Coronary artery (tissue), 2 donors: ENCODE measurements at regions not wholly inside any gene's neighbourhood (a gene's known extent, or its start where the extent isn't known, plus 50 kb on each side); places are given as distances from the start of the nearest gene placed in this dataset.

Experiments used
- DNase-seq: peaks from one replicate; pipeline ENCODE4 v3.0.0-alpha.2; 2017; ENCODE audit warnings: low spot score
- H3K27ac ChIP-seq, 2 donors: fragments of 200-600 bp; sonication (generic); one replicate each; pipeline ENCODE4 v1.5.1; 2016 to 2019
- H3K4me3 ChIP-seq: fragments of 200-600 bp; sonication (generic); 2 replicates; pipeline ENCODE4 v1.5.1; 2016; ENCODE audit warnings: mild to moderate bottlenecking, moderate library complexity
- CTCF ChIP-seq: fragments of 200-600 bp; sonication (generic); IDR thresholded peaks from one replicate; pipeline ENCODE4 v1.5.1; 2019; ENCODE audit warnings: antibody characterized with exemption

GRCh38 chr1:170789063-170789462 is 125.1 kb downstream of the PRRX1 start:
- no peak overlapping the region for H3K27ac ChIP-seq
- no peak overlapping the region for H3K4me3 ChIP-seq
- no peak for DNase-seq
- TF ChIP-seq CTCF, result no peak

GRCh38 chr1:170790175-170790574 is 126.2 kb downstream of the PRRX1 start:
- Histone ChIP-seq H3K27ac (peak overlapping the region in 1 of 2 donors; percentile 29), H3K4me3 (no peak overlapping the region)
- TF ChIP-seq CTCF, result no peak
- DNase-seq, result no peak

GRCh38 chr1:170790651-170791071 is 126.7 kb downstream of the PRRX1 start:
- no peak for TF ChIP-seq CTCF
- Histone ChIP-seq H3K27ac (peak overlapping the region in 1 of 2 donors; percentile 29), H3K4me3 (no peak overlapping the region)
- DNase-seq, result no peak

- no peak for DNase-seq
- Histone ChIP-seq H3K4me3 (no peak overlapping the region), H3K27ac (no peak overlapping the region)
- TF ChIP-seq CTCF, result no peak
Measured at GRCh38 chr1:170791941-170792340, 128.0 kb downstream of the PRRX1 start.

- TF ChIP-seq CTCF, result no peak
Measured at GRCh38 chr1:170800265-170800664, 135.1 kb upstream of the MROH9 start.

GRCh38 chr1:170800812-170801211 is 134.5 kb upstream of the MROH9 start:
- no peak for DNase-seq
- no peak for TF ChIP-seq CTCF

More at GRCh38 chr1:170800265-170800664, 135.1 kb upstream of the MROH9 start:
- no peak for DNase-seq
- Histone ChIP-seq H3K4me3 (no peak overlapping the region), H3K27ac (no peak overlapping the region)

GRCh38 chr1:170803711-170804110 is 131.6 kb upstream of the MROH9 start:
- DNase-seq, result no peak
- no peak overlapping the region for H3K4me3 ChIP-seq
- TF ChIP-seq CTCF, result no peak
- no peak overlapping the region for H3K27ac ChIP-seq

More at GRCh38 chr1:170800812-170801211, 134.5 kb upstream of the MROH9 start:
- Histone ChIP-seq H3K27ac (no peak overlapping the region), H3K4me3 (no peak overlapping the region)
